WTC11 (cell line): ENCODE measurements at regions not wholly inside any gene's neighbourhood (a gene's known extent, or its start where the extent isn't known, plus 50 kb on each side); places are given as distances from the start of the nearest gene placed in this dataset.

Experiments
- ATAC-seq: fragments of 200-7000 bp; cut with Tn5 transposase; 2 replicates; pipeline ENCODE4 v1.10.0; 2021; ENCODE audit warnings: mild to moderate bottlenecking, moderate library complexity
- CTCF ChIA-PET: fragments of 300-600 bp; sonication (Branson Sonifier 250); formaldehyde crosslinking; loops from one replicate; lab custom pipeline; 2021; ENCODE audit warnings: antibody characterized with exemption; lab: Charles Lee
- POLR2A ChIA-PET: fragments of 350-600 bp; sonication (Branson Sonifier 250); formaldehyde crosslinking; loops from one replicate; lab custom pipeline; 2021; ENCODE audit warnings: antibody characterized with exemption; lab: Charles Lee
- DNase-seq: peaks from one replicate; pipeline ENCODE4 v3.0.0; 2021; ENCODE audit warnings: low spot score
- H3K27ac Mint-ChIP-seq: 2 replicates; pipeline ENCODE4 v1.8.0; 2021; ENCODE audit warnings: mixed read lengths
- H3K27me3 Mint-ChIP-seq: 2 replicates; pipeline ENCODE4 v1.8.0; 2021; ENCODE audit warnings: low read depth, mild to moderate bottlenecking, moderate library complexity, mixed read lengths
- H3K36me3 Mint-ChIP-seq: 2 replicates; pipeline ENCODE4 v1.8.0; 2021; ENCODE audit warnings: mixed read lengths
- H3K4me1 Mint-ChIP-seq: 2 replicates; pipeline ENCODE4 v1.8.0; 2022; ENCODE audit warnings: mixed read lengths
- H3K4me3 Mint-ChIP-seq: 2 replicates; pipeline ENCODE4 v1.8.0; 2021; ENCODE audit warnings: mild to moderate bottlenecking, moderate library complexity, mixed read lengths
- H3K9me3 Mint-ChIP-seq: 2 replicates; pipeline ENCODE4 v1.8.0; 2021; ENCODE audit warnings: mixed read lengths
- CREM ChIP-seq: sonication (generic); formaldehyde crosslinking; IDR thresholded peaks from 2 replicates; pipeline ENCODE4 v1.8.1; 2022; ENCODE audit warnings: mild to moderate bottlenecking, missing genetic modification reagents, moderate library complexity
- EMX1 ChIP-seq: fragments of 250-450 bp; sonication (Bioruptor Pico); IDR thresholded peaks from 2 replicates; pipeline ENCODE4 v1.8.0; 2021; ENCODE audit warnings: mild to moderate bottlenecking
- ESRRA ChIP-seq: sonication (generic); formaldehyde crosslinking; IDR thresholded peaks from 2 replicates; pipeline ENCODE4 v1.8.1; 2022; ENCODE audit warnings: mild to moderate bottlenecking, missing genetic modification reagents, borderline replicate concordance
- FOXJ3 ChIP-seq: sonication (generic); formaldehyde crosslinking; IDR thresholded peaks from 2 replicates; pipeline ENCODE4 v1.9.0; 2021; ENCODE audit warnings: missing genetic modification reagents, mild to moderate bottlenecking, borderline replicate concordance
- HMGA2 ChIP-seq: fragments of 250-450 bp; sonication (Bioruptor Pico); IDR thresholded peaks from 2 replicates; pipeline ENCODE4 v1.4.0; 2021; ENCODE audit warnings: mild to moderate bottlenecking, moderate library complexity
- KAT7 ChIP-seq: sonication (generic); formaldehyde crosslinking; IDR thresholded peaks from 2 replicates; pipeline ENCODE4 v1.8.1; 2023; ENCODE audit warnings: missing genetic modification reagents, mild to moderate bottlenecking, borderline replicate concordance
- NR3C1 ChIP-seq: sonication (generic); formaldehyde crosslinking; conservative IDR thresholded peaks from 2 replicates; pipeline ENCODE4 v1.8.1; 2023; ENCODE audit warnings: low read depth, mild to moderate bottlenecking, missing genetic modification reagents
- OVOL2 ChIP-seq: fragments of 250-450 bp; sonication (Bioruptor Pico); IDR thresholded peaks from 2 replicates; pipeline ENCODE4 v1.9.0; 2021; ENCODE audit warnings: mild to moderate bottlenecking, borderline replicate concordance
- RELA ChIP-seq: sonication (generic); formaldehyde crosslinking; IDR thresholded peaks from 2 replicates; pipeline ENCODE4 v1.8.1; 2022; ENCODE audit warnings: missing genetic modification reagents, mild to moderate bottlenecking, borderline replicate concordance
- RORB ChIP-seq: fragments of 250-450 bp; sonication (Bioruptor Pico); IDR thresholded peaks from 2 replicates; pipeline ENCODE4 v1.9.0; 2021; ENCODE audit warnings: mild to moderate bottlenecking
- SMAD3 ChIP-seq: sonication (generic); formaldehyde crosslinking; IDR thresholded peaks from 2 replicates; pipeline ENCODE4 v1.8.0; 2022; ENCODE audit warnings: missing genetic modification reagents, mild to moderate bottlenecking, borderline replicate concordance
- TCF7 ChIP-seq: sonication (generic); formaldehyde crosslinking; IDR thresholded peaks from 2 replicates; pipeline ENCODE4 v1.8.0; 2022; ENCODE audit warnings: mild to moderate bottlenecking, low read depth, missing genetic modification reagents, moderate library complexity
- TF ChIP-seq, protein P1 (sequence below): sonication (generic); formaldehyde crosslinking; IDR thresholded peaks from 2 replicates; pipeline ENCODE4 v1.8.1; 2022; ENCODE audit warnings: missing genetic modification reagents, borderline replicate concordance
- TF ChIP-seq, protein P2 (sequence below): sonication (generic); formaldehyde crosslinking; IDR thresholded peaks from 2 replicates; pipeline ENCODE4 v1.8.0; 2023; ENCODE audit warnings: missing genetic modification reagents, mild to moderate bottlenecking, borderline replicate concordance
- TF ChIP-seq, protein P3 (sequence below): fragments of 250-450 bp; sonication (Bioruptor Pico); conservative IDR thresholded peaks from 2 replicates; pipeline ENCODE4 v1.9.0; 2021; ENCODE audit warnings: mild to moderate bottlenecking
- TF ChIP-seq, protein P4 (sequence below): sonication (generic); formaldehyde crosslinking; IDR thresholded peaks from 2 replicates; pipeline ENCODE4 v1.8.1; 2022; ENCODE audit warnings: mild to moderate bottlenecking, missing genetic modification reagents, moderate library complexity, borderline replicate concordance
- TF ChIP-seq, protein P5 (sequence below): fragments of 200-600 bp; IDR thresholded peaks from 2 replicates; pipeline ENCODE4 v1.8.0; 2022; ENCODE audit warnings: antibody characterized with exemption

DNA sequence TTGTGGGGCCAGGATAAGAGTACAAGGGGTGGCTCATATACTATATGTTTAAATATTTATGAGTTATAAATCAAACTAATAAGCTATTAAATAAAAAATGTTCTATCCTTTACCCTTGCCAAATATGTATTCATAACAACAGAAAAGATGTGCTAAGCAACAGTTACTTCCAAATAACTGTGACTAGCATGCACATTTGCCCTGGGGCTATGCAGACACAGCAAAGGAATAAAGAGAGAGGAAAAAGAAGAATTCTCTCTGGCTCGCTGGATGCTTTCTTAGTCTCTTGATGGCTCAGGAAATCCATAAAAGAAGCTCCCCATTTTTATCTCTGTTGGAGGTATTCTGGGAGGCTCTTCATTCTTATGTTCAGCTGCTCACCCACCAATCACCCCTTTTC, 182.4 kb upstream of the ATP10B start:
- Mint-ChIP-seq H3K9me3 (peaks cover 12% of the 10 kb centered on the region), H3K4me3 (no peak overlapping the region), H3K4me1 (no peaks in the 10 kb centered on the region), H3K27ac (no peak overlapping the region), H3K27me3 (no peaks in the 10 kb centered on the region), H3K36me3 (no peaks in the 10 kb centered on the region; the same call in 1 of the 2 replicates)
- CTCF ChIA-PET, result no interaction called here
- DNase-seq (no peak), ATAC-seq (no peak)
- TF ChIP-seq, protein P1, sequence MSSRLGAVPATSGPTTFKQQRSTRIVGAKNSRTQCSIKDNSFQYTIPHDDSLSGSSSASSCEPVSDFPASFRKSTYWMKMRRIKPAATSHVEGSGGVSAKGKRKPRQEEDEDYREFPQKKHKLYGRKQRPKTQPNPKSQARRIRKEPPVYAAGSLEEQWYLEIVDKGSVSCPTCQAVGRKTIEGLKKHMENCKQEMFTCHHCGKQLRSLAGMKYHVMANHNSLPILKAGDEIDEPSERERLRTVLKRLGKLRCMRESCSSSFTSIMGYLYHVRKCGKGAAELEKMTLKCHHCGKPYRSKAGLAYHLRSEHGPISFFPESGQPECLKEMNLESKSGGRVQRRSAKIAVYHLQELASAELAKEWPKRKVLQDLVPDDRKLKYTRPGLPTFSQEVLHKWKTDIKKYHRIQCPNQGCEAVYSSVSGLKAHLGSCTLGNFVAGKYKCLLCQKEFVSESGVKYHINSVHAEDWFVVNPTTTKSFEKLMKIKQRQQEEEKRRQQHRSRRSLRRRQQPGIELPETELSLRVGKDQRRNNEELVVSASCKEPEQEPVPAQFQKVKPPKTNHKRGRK (CRISPR knock-in tag), result no peak
- TF ChIP-seq FOXJ3 (CRISPR knock-in tag) (no peak), NR3C1 (CRISPR knock-in tag) (no peak), CREM (CRISPR knock-in tag) (no peak), KAT7 (no peak), TCF7 (no peak), SMAD3 (CRISPR knock-in tag) (no peak), RORB (CRISPR knock-in tag) (no peak), RELA (CRISPR knock-in tag) (no peak), HMGA2 (CRISPR knock-in tag) (no peak), ESRRA (no peak), EMX1 (CRISPR knock-in tag) (no peak), OVOL2 (no peak)
- TF ChIP-seq, protein P2, sequence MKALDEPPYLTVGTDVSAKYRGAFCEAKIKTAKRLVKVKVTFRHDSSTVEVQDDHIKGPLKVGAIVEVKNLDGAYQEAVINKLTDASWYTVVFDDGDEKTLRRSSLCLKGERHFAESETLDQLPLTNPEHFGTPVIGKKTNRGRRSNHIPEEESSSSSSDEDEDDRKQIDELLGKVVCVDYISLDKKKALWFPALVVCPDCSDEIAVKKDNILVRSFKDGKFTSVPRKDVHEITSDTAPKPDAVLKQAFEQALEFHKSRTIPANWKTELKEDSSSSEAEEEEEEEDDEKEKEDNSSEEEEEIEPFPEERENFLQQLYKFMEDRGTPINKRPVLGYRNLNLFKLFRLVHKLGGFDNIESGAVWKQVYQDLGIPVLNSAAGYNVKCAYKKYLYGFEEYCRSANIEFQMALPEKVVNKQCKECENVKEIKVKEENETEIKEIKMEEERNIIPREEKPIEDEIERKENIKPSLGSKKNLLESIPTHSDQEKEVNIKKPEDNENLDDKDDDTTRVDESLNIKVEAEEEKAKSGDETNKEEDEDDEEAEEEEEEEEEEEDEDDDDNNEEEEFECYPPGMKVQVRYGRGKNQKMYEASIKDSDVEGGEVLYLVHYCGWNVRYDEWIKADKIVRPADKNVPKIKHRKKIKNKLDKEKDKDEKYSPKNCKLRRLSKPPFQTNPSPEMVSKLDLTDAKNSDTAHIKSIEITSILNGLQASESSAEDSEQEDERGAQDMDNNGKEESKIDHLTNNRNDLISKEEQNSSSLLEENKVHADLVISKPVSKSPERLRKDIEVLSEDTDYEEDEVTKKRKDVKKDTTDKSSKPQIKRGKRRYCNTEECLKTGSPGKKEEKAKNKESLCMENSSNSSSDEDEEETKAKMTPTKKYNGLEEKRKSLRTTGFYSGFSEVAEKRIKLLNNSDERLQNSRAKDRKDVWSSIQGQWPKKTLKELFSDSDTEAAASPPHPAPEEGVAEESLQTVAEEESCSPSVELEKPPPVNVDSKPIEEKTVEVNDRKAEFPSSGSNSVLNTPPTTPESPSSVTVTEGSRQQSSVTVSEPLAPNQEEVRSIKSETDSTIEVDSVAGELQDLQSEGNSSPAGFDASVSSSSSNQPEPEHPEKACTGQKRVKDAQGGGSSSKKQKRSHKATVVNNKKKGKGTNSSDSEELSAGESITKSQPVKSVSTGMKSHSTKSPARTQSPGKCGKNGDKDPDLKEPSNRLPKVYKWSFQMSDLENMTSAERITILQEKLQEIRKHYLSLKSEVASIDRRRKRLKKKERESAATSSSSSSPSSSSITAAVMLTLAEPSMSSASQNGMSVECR (CRISPR knock-in tag), result no peak
- TF ChIP-seq, protein P3, sequence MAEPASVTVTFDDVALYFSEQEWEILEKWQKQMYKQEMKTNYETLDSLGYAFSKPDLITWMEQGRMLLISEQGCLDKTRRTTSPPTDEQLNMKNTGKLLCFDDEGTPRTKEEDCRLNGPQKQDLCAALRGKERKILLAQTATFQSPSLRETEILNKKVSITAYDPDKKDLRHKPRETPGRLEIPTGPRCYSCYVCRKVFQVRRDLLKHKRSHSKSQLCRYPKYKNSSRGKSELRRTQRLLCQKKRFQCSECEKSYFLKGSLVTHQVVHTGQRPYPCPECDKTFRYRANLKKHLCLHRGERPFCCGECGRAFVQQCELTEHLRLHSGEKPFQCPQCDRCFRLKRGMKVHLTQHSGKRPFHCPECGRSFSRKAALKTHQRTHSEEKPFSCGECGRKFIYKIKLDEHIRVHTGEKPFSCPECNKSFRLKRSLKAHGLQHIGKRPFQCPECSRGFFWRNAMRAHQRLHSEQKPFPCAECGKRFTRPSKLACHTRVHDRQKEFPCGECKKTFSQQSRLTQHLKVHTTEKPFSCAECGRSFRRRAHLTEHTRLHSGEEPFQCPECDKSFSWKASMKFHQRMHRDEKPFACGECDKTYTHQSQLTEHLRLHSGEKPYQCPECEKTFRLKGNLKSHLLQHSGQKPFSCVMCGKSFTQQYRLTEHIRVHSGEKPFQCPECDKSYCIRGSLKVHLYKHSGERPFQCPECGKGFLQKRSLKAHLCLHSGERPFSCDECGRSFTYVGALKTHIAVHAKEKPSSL, result no peak
- TF ChIP-seq, protein P4, sequence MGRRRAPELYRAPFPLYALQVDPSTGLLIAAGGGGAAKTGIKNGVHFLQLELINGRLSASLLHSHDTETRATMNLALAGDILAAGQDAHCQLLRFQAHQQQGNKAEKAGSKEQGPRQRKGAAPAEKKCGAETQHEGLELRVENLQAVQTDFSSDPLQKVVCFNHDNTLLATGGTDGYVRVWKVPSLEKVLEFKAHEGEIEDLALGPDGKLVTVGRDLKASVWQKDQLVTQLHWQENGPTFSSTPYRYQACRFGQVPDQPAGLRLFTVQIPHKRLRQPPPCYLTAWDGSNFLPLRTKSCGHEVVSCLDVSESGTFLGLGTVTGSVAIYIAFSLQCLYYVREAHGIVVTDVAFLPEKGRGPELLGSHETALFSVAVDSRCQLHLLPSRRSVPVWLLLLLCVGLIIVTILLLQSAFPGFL (CRISPR knock-in tag), result no peak
- TF ChIP-seq, protein P5, sequence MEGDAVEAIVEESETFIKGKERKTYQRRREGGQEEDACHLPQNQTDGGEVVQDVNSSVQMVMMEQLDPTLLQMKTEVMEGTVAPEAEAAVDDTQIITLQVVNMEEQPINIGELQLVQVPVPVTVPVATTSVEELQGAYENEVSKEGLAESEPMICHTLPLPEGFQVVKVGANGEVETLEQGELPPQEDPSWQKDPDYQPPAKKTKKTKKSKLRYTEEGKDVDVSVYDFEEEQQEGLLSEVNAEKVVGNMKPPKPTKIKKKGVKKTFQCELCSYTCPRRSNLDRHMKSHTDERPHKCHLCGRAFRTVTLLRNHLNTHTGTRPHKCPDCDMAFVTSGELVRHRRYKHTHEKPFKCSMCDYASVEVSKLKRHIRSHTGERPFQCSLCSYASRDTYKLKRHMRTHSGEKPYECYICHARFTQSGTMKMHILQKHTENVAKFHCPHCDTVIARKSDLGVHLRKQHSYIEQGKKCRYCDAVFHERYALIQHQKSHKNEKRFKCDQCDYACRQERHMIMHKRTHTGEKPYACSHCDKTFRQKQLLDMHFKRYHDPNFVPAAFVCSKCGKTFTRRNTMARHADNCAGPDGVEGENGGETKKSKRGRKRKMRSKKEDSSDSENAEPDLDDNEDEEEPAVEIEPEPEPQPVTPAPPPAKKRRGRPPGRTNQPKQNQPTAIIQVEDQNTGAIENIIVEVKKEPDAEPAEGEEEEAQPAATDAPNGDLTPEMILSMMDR, result no peak
- POLR2A ChIA-PET, result no interaction called here
